ENCODE measurements at regions not wholly inside any gene's neighbourhood (a gene's known extent, or its start where the extent isn't known, plus 50 kb on each side); places are given as distances from the start of the nearest gene placed in this dataset.
"Not testable (repeated sequence)": the region's sequence is repeated elsewhere in the genome, so short reads cannot be mapped to it uniquely, and the experiment has no call there.

- ATAC-seq = no peak
Observed at GRCh38 chr3:6047016-6047415, 813.9 kb upstream of the GRM7 start.

- no peak for ATAC-seq
Observed at GRCh38 chr3:6060251-6060650, 800.7 kb upstream of the GRM7 start.

DNA sequence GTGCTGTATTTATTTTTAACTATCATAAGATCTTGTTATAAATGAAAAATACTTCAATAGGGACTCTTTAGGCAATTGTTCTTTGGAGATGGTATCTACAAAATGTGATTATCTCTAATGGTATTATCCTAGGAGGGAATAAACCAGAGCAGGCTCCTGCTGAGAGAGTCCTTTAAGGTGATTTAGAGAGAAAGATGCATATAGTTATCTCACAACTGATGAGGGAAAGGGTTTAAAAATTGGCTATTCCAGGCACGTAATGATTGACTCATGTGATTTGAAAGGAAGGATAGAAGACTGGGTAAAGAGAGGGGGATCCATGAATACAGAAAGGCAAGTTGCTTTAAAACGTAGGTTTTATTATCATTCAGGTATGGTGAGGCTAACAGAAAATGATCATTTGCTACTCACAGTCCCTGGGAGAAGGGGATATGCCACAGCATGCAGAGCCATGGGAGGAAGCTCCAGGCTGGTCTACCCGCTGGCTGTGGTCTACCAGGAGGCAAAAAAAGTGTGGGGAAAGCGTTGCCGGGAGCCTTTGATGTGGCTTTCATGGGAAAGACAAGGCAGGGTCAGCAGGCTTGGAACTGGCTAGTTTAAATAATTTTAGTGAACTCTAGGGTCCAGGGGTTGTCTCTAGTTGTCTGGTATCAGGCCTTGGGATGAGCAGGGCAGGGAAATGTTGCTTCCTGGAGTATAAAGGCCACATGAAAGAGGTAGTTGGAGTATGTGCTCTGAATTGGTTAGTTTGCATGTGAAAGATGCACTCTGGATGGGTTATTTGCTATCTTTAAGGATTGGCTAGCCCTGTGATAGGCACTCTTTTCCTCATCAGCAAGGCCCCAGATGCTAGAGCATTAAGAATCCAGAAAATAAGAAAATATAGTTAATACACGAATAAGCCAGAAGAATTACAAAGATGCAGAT lies 798.4 kb upstream of the GRM7 start:
- no peak for ATAC-seq

DNA sequence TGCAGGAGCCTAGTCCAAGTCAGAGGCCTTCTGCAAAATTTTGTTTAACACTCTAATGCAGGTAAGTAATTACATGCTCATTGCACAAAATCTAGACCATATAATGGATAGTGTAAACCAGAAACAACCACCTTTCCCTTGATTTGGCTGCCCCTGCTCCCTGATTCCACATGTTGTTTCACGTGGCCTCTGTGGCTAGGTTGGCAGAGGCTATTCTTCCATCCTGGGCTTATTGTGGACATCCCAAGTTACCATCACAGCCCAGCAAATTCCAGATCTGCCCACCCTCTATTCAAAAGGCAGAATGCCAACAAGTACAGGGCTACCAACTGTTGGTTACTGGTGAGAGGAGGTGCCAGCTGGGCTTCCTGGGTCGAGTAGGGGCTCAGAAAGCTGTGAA lies 794.5 kb upstream of the GRM7 start:
- no peak for ATAC-seq

DNA sequence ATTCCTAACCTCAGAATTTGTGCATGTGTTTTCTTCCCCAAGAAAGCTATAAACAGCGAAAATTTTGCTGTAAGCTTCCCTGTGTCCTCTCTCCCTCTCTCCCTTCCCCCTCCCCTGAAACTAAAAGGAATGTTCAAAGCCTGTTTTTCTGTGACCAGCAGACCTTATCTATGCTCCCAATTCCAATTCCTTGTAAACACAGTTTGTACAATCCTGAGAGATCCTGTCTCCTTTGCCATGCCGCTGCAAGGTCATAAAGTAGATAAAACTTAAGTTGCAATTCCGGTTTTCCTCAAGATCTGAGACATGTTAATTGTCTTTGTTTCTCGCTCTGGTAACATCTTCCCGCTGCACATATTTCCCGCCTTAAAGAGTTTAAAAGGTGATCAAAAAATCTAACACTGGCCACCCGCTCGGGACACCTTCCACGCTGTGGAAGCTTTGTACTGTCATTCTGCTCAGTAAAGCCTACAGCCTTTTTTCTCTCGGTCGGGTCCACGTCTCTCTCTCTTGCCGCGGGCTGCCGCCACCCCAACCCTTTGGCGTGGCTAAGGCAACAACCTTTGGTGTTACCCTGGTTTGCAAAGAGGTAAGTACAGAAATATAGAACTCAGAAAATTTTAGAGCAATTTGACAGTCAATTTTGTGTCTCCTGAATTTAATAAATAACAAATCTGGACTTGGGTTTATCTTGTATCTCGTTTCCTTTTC lies 793.9 kb upstream of the GRM7 start:
- ATAC-seq = not testable (repeated sequence)

- ATAC-seq = no peak
Observed at GRCh38 chr3:6074952-6075351, 786.0 kb upstream of the GRM7 start.

GRCh38 chr3:6078436-6078835 lies 782.5 kb upstream of the GRM7 start:
- ATAC-seq = no peak

- no peak for ATAC-seq
Observed at GRCh38 chr3:6079011-6079410, 781.9 kb upstream of the GRM7 start.

DNA sequence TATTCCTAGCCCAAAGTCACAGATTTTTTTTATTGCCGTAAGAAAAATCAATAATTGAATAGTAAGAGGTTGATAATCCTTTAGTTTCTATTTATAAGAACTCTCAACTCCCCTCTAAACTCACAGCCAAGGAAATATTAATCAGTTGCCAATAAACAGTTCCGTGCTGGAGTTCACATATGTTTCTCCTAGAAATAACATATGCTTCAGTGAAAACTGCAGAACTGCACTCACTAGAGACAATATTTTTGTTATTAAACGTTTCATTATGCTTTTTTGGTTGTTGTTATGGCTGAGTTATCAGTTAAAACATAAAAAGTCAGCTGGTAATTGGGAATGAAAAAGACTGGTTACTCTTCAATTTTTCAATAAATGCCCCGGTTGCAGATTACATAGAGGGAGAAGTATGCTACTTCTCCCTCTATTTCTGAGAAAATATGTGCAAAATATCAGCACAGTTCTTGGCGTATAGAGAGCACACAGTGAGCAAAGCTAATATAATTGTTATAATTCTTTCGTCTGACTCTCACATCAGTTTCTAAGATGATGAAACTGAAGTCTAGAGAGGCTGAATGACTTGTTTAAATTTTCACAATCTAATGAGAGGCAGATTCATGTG lies 781.2 kb upstream of the GRM7 start:
- ATAC-seq = no peak

DNA sequence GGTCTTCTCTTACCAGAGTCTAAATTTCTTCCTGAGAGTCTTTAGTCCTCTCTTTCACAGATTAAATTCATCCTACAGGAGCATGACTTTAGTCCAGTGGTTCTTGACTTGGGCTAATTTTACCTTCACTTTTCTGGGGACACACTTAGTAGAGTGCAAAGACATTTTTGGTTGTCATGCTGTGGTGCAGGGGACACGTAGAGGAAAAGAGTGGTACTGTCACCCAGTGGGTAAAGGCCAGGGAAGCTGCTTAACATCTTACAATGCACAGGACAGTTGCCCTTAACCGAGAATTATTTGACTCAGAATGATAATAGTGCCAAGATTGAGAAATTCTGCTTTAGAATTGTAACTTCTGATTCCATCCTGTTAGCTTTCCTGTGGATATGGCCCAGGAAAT lies 772.5 kb upstream of the GRM7 start:
- no peak for ATAC-seq

GRCh38 chr3:6089780-6090179 lies 771.1 kb upstream of the GRM7 start:
- no peak for ATAC-seq

- ATAC-seq = no peak
Observed at GRCh38 chr3:6091262-6091661, 769.7 kb upstream of the GRM7 start.

- ATAC-seq = no peak
Observed at GRCh38 chr3:6095006-6095405, 765.9 kb upstream of the GRM7 start.

DNA sequence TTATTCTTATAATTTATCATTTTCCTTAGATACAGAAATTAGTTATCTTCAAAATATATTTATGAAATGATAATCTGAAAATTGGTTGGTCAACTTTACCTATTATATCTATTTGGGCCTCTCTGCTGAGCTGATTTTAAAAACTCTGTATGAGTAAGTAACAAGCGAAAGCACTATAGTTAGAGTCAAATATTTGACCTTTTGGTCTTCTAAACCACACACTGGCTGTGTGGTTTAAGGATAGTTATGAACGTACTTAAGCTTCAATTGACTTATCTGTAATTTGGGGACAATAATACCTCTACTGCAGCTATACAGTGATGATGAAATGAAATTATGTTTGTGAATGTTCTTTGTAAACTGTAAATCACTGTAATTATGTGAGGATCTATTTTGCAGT lies 763.9 kb upstream of the GRM7 start:
- no peak for ATAC-seq

GRCh38 chr3:6097556-6097955 lies 763.4 kb upstream of the GRM7 start:
- ATAC-seq = no peak

DNA sequence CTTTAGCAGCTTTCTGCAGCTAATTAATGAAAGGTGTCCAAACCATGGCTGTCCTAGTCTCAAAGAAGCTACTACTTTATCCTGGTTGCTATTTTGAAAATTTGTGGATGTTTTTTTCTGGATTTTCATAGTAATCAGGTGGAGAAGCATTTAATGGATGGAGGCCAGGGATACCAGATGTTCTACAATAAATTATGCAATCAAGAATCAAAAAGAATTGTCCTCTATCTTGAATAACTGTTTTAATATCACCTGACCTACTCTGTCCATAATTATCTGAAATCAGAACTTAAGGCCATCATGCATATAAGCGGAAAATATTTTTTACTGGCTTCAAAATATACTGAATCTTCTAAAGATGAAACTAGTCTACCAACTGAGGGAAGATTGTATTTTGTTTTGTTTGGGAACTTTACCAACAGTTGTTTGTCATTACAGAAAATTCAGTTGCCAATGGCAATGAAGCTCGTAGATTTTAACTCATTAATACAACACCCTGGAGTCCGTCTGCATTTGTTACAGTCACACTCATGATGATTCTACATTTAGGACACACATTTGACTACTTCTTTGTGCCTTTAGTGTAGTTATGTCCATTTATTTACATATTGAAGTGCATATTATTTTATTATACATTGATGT lies 762.3 kb upstream of the GRM7 start:
- no peak for ATAC-seq

DNA sequence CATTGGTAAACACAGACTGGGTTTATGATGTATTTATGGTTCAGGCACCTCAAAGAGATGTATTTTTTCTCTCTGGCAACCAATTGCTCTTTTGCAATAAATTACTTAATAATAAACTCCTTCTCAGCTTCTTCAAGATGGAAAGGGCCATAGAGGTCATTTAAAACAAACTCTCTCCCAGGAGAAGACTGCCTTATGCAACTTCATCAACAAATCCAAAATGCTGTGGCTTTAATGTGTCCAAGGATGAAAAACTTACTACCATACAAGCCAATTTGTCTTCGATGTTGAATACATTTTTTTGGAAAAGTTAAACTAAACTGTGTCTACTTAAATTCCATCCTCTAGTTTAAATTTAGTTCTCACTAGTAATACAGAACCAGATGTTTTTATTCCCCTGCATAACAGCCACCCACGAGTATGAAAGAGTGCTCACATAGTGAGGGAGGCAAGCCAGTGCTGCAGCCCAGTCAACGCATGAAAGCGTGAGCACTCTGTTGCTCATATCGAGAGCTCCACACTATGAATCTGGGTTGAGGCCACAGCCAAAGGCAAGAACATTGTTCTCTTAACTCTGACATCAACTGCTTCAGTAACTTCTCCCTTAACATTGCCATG lies 761.3 kb upstream of the GRM7 start:
- no peak for ATAC-seq

- no peak for ATAC-seq
Observed at GRCh38 chr3:6105187-6105586, 755.7 kb upstream of the GRM7 start.

- no peak for ATAC-seq
Observed at GRCh38 chr3:6108957-6109356, 752.0 kb upstream of the GRM7 start.

DNA sequence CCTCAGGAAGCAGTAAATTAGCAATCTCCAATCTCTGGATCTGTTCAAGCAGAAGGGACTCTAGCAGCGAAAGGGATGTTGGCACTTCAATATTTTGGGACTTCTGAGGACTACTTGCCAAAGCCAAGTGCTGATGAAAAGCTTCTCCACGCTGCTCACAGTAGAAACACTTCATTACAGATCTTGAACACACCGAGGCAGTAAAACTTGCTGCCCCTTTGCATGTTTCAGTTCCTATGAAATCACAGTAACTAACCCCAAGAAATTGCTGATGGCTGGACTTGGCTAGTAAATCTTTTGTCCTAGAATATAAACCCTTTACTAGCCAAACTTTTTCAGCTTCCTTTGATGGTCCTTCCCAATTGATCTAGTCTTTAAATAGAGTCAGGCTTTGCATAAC lies 750.5 kb upstream of the GRM7 start:
- no peak for ATAC-seq

DNA sequence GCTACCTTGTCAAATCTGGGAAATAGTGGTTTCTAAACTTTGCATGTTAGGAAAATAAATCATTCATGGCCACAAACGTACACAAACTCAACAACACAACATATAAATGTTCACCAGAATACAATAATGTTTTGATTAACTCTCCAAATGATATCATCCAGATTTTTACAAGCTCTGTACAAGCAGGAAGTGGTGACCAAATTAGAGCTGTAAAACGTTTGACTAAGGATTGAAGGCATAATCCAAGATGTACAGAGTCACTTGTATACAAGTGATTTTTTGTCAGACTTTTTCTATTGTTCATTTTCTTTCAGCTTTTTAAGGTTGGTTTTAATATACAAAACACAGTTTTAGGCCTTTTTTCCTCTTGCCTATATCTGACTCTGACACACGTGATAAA lies 748.4 kb upstream of the GRM7 start:
- no peak for ATAC-seq

DNA sequence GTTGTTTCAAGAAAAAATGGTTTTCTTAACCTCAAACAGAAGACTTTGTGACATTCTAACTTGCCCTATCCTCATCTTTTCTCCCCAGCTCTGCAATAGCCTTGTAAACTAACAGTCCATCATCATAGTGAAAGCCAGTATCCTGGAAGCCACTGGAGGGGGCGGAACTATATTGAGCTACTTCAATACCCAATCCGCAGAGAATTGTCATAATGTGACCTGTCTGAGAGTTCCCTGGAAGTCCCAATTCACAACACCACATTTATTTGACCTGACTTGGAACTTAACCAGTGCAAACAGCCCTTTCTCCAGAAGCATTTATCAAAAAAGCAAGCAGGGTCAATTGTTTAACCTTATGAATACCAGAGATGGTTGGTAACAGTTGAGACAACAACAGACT lies 747.6 kb upstream of the GRM7 start:
- ATAC-seq = no peak

DNA sequence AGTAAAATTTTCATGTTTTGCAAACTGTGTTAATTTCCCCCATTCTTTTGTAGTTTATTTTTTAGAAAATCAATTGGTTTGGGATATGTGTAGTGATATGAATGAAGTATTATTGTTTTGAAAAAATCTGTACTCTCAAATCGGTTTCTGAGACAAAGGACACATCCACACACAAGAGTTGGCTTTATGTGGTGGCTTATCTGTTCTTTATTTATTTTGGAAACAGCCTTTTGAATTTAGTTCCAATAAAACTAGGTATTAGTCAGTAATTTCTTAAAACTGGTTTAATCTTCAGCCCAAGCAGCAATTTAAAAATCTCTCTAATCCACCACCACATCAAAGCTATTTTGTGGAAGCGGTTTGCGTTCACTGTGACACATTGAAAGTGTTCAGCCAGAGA lies 741.5 kb upstream of the GRM7 start:
- ATAC-seq = no peak

Data from esophagus mucosa (tissue), 1 donor.